H1 (cell line): ENCODE measurements at regions not wholly inside any gene's neighbourhood (a gene's known extent, or its start where the extent isn't known, plus 50 kb on each side); places are given as distances from the start of the nearest gene placed in this dataset.

ENCODE experiments used
- CTCF ChIA-PET: fragments of 300-600 bp; sonication (Branson Sonifier 250); formaldehyde crosslinking; loops from one replicate; lab custom pipeline; 2021; ENCODE audit not compliant: partially characterized antibody; lab: Charles Lee
- POLR2A ChIA-PET: fragments of 300-600 bp; sonication (Branson Sonifier 250); formaldehyde crosslinking; loops from one replicate; lab custom pipeline; 2021; ENCODE audit warnings: inconsistent platforms; ENCODE audit not compliant: partially characterized antibody; lab: Charles Lee
- DNase-seq, 2 experiments: peaks; one replicate each; pipeline versions ENCODE4 v3.0.0 to v3.0.0-alpha.2; 2010 to 2022; ENCODE audit warnings: low spot score in 2 of 2, low read depth in 1 of 2, mixed read lengths in 1 of 2
- FAIRE-seq: peaks from 2 replicates; lab custom pipeline; 2011; peaks lifted over from hg19 to GRCh38; lab: Jason Lieb, UNC
- H2AFZ ChIP-seq: 2 replicates; pipeline ENCODE4 v1.8.1; 2012; ENCODE audit warnings: low read length, inconsistent platforms
- H2AK5ac ChIP-seq: 2 replicates; pipeline ENCODE4 v1.6.1; 2013; ENCODE audit warnings: low read depth, low read length
- H2BK120ac ChIP-seq: replicated peaks from 2 replicates; pipeline ENCODE3; 2013; ENCODE audit warnings: low read depth, low read length, inconsistent platforms
- H2BK12ac ChIP-seq: 2 replicates; pipeline ENCODE4 v1.6.1; 2013; ENCODE audit warnings: low read depth, low read length
- H2BK15ac ChIP-seq: 2 replicates; pipeline ENCODE4 v1.6.1; 2013; ENCODE audit warnings: low read length
- H2BK20ac ChIP-seq: 2 replicates; pipeline ENCODE4 v1.6.1; 2013; ENCODE audit warnings: low read length
- H2BK5ac ChIP-seq: 2 replicates; pipeline ENCODE4 v1.6.1; 2013; ENCODE audit warnings: low read depth, low read length
- H3K14ac ChIP-seq: 2 replicates; pipeline ENCODE4 v1.6.1; 2013; ENCODE audit warnings: inconsistent platforms; ENCODE audit not compliant: insufficient read length
- H3K18ac ChIP-seq: 2 replicates; pipeline ENCODE4 v1.6.1; 2013; ENCODE audit warnings: low read length; ENCODE audit errors: extremely low read depth
- H3K23ac ChIP-seq: 2 replicates; pipeline ENCODE4 v1.6.1; 2013; ENCODE audit warnings: inconsistent platforms; ENCODE audit not compliant: insufficient read length
- H3K23me2 ChIP-seq: 2 replicates; pipeline ENCODE4 v1.6.1; 2013; ENCODE audit warnings: low read depth, low read length
- H3K27ac ChIP-seq: 2 replicates; pipeline ENCODE4 v1.6.1; 2011; ENCODE audit warnings: low read depth, low read length, inconsistent platforms
- H3K27me3 ChIP-seq, 4 experiments: replicated peaks in 1 of 4; 1 replicate in 1 of 4; 2 replicates in 3 of 4; pipeline versions ENCODE4 v1.6.1 to v1.8.1; 2011 to 2013; ENCODE audit warnings: low read length in 3 of 4, mild to moderate bottlenecking in 3 of 4, inconsistent platforms in 2 of 4, mixed read lengths in 2 of 4, moderate library complexity in 1 of 4; ENCODE audit not compliant: control insufficient read depth in 3 of 4, insufficient read depth in 3 of 4; ENCODE audit errors: extremely low read depth in 1 of 4
- H3K36me3 ChIP-seq, 4 experiments: 2 replicates each; pipeline versions ENCODE4 v1.6.1 to v1.8.1; 2011 to 2013; ENCODE audit warnings: mild to moderate bottlenecking in 4 of 4, low read length in 3 of 4, moderate library complexity in 2 of 4, control low read depth in 1 of 4, inconsistent platforms in 1 of 4; ENCODE audit not compliant: insufficient read depth in 4 of 4, control insufficient read depth in 2 of 4
- H3K4ac ChIP-seq: replicated peaks from 2 replicates; pipeline ENCODE3; 2013; ENCODE audit warnings: low read length, low read depth, mixed read lengths, inconsistent platforms; ENCODE audit not compliant: insufficient read length
- H3K4me1 ChIP-seq, 4 experiments: replicated peaks in 1 of 4; 1 replicate in 1 of 4; 2 replicates in 3 of 4; pipeline versions ENCODE4 v1.6.1 to v1.8.1; 2011 to 2013; ENCODE audit warnings: low read length in 3 of 4, inconsistent platforms in 2 of 4, mixed read lengths in 1 of 4; ENCODE audit not compliant: insufficient read depth in 4 of 4, control insufficient read depth in 3 of 4
- H3K4me2 ChIP-seq, 2 experiments: 2 replicates each; pipeline versions ENCODE4 v1.6.1 to v1.8.1; 2011 to 2013; ENCODE audit warnings: low read depth in 2 of 2, low read length in 2 of 2, control low read depth in 1 of 2, inconsistent platforms in 1 of 2, mild to moderate bottlenecking in 1 of 2; ENCODE audit not compliant: insufficient read depth in 1 of 2
- H3K4me3 ChIP-seq, 4 experiments: fragments of 200-600, 300-600 bp in 1 of 4; sonication (generic), shearing (Covaris generic), sonication (Bioruptor Twin) in 1 of 4; 2 replicates each; pipeline versions ENCODE4 v1.5.1 to v1.8.1; 2011 to 2016; ENCODE audit warnings: low read length in 4 of 4, low read depth in 3 of 4, control low read depth in 2 of 4, inconsistent platforms in 2 of 4, mild to moderate bottlenecking in 2 of 4, mixed read lengths in 1 of 4, moderate library complexity in 1 of 4; ENCODE audit not compliant: insufficient read depth in 2 of 4; ENCODE audit errors: extremely low read depth in 1 of 4
- H3K56ac ChIP-seq: replicated peaks from 2 replicates; pipeline ENCODE3; 2013; ENCODE audit warnings: low read depth, mild to moderate bottlenecking, mixed read lengths, low read length, inconsistent platforms; ENCODE audit not compliant: insufficient read length
- H3K79me1 ChIP-seq: 2 replicates; pipeline ENCODE4 v1.6.1; 2013; ENCODE audit warnings: low read depth, low read length, control low read depth
- H3K79me2 ChIP-seq, 2 experiments: 2 replicates each; pipeline versions ENCODE4 v1.6.1 to v1.8.1; 2012 to 2013; ENCODE audit warnings: low read length in 2 of 2, mild to moderate bottlenecking in 2 of 2, inconsistent platforms in 1 of 2; ENCODE audit not compliant: insufficient read depth in 2 of 2, control insufficient read depth in 1 of 2
- H3K9ac ChIP-seq, 4 experiments: replicated peaks in 1 of 4; 1 replicate in 1 of 4; 2 replicates in 3 of 4; pipeline versions ENCODE4 v1.6.1 to v1.8.1; 2011 to 2013; ENCODE audit warnings: low read depth in 3 of 4, low read length in 3 of 4, control low read depth in 2 of 4, mild to moderate bottlenecking in 2 of 4, moderate library complexity in 2 of 4, inconsistent platforms in 1 of 4; ENCODE audit errors: extremely low read depth in 1 of 4
- H3K9me3 ChIP-seq, 2 experiments: 2 replicates each; pipeline versions ENCODE4 v1.6.1 to v1.8.1; 2012 to 2013; ENCODE audit warnings: mild to moderate bottlenecking in 2 of 2, moderate library complexity in 2 of 2, control low read depth in 1 of 2, inconsistent platforms in 1 of 2, low read depth in 1 of 2, low read length in 1 of 2, mixed read lengths in 1 of 2; ENCODE audit not compliant: insufficient read depth in 2 of 2
- H4K20me1 ChIP-seq, 2 experiments: replicated peaks in 1 of 2; 2 replicates each; pipeline versions ENCODE3 to v1.8.1; 2011 to 2013; ENCODE audit warnings: inconsistent platforms in 2 of 2, low read length in 2 of 2, mild to moderate bottlenecking in 1 of 2; ENCODE audit not compliant: insufficient read depth in 2 of 2, control insufficient read depth in 1 of 2
- H4K5ac ChIP-seq: 2 replicates; pipeline ENCODE4 v1.6.1; 2013; ENCODE audit warnings: low read length, low read depth, mixed read lengths, inconsistent platforms; ENCODE audit not compliant: insufficient read length
- H4K8ac ChIP-seq: 2 replicates; pipeline ENCODE4 v1.8.0; 2013; ENCODE audit warnings: mild to moderate bottlenecking, moderate library complexity, low read length, inconsistent platforms; ENCODE audit not compliant: insufficient read depth; ENCODE audit errors: extremely low read depth
- H4K91ac ChIP-seq: replicated peaks from 2 replicates; pipeline ENCODE3; 2013; ENCODE audit warnings: low read length, mixed read lengths, inconsistent platforms; ENCODE audit not compliant: insufficient read length
- EGR1 ChIP-seq: IDR thresholded peaks from 2 replicates; pipeline ENCODE4 v1.6.1; 2011; ENCODE audit warnings: low read depth, low read length, borderline replicate concordance
- SIRT6 ChIP-seq: IDR thresholded peaks from one replicate; pipeline ENCODE4 v1.7.1; 2012; ENCODE audit warnings: low read length, inconsistent platforms
- whole genome bisulfite sequencing, 2 experiments: shearing (Covaris generic) in 1 of 2; methylation state at CpG; one replicate each; pipeline versions ENCODE4 v1.1.6 to v1.1.7; 2013 to 2015; ENCODE audit warnings: low lambda C conversion rate in 2 of 2, mixed read lengths in 2 of 2, inconsistent platforms in 1 of 2, low coverage in 1 of 2, missing lambda C conversion rate in 1 of 2; ENCODE audit not compliant: insufficient replicate concordance in 2 of 2, insufficient coverage in 1 of 2, insufficient read length in 1 of 2; ENCODE audit errors: extremely low coverage in 1 of 2, missing lambda C conversion rate in 1 of 2; 5-methylcytosine and 5-hydroxymethylcytosine counted together

- ChIA-PET CTCF (no interaction called here), POLR2A (no interaction called here)
- Histone ChIP-seq H3K56ac (no peak overlapping the region), H3K27ac (no peak overlapping the region), H4K91ac (no peak overlapping the region), H3K18ac (no peak overlapping the region), H3K36me3 (no peaks in the 10 kb centered on the region), H2BK12ac (no peak overlapping the region), H3K4me2 (no peak overlapping the region), H3K79me1 (no peaks in the 10 kb centered on the region), H2BK120ac (no peak overlapping the region), H4K5ac (no peak overlapping the region), H4K20me1 (no peaks in the 10 kb centered on the region), H3K23ac (peak overlapping the region; percentile 52), H2BK20ac (no peak overlapping the region), H3K4ac (no peak overlapping the region), H3K79me2 (no peaks in the 10 kb centered on the region), H3K14ac (no peak overlapping the region), H3K9ac (no peak overlapping the region), H3K23me2 (no peaks in the 10 kb centered on the region), H3K27me3 (peaks cover 0 to 1% (median 0%) of the 10 kb centered on the region in 4 experiments; a peak in 1 of 7 replicates), H3K4me1 (no peaks in the 10 kb centered on the region), H2BK15ac (no peak overlapping the region), H3K4me3 (no peak overlapping the region), H2AK5ac (no peak overlapping the region), H2AFZ (no peak overlapping the region), H2BK5ac (no peak overlapping the region), H4K8ac (no peak overlapping the region), H3K9me3 (no peaks in the 10 kb centered on the region)
- 86% methylated on average over 3 of the region's 3 CpGs; no CpG with 5 or more reads in 1 of the 2 experiments for WGBS, 2 experiments
- TF ChIP-seq SIRT6 (no peak), EGR1 (no peak)
- DNase-seq (no peak), FAIRE-seq (no peak)
Observed at GRCh38 chr6:147081076-147081609, 123.1 kb upstream of the STXBP5 start.
